Uterus (tissue), 2 donors: ENCODE measurements at regions not wholly inside any gene's neighbourhood (a gene's known extent, or its start where the extent isn't known, plus 50 kb on each side); places are given as distances from the start of the nearest gene placed in this dataset.

Experiments used
- CTCF ChIP-seq, 4 experiments: fragments of 200-600 bp in 2 of 4; fragments of 450-650 bp in 2 of 4; sonication (generic) in 2 of 4; IDR thresholded peaks; one replicate each; pipeline ENCODE4 v1.5.1; 2016 to 2019; ENCODE audit warnings: antibody characterized with exemption in 4 of 4, mild to moderate bottlenecking in 2 of 4, moderate library complexity in 1 of 4
- POLR2A ChIP-seq, 2 donors: fragments of 450-650 bp; IDR thresholded peaks; one replicate each; pipeline ENCODE4 v1.6.1; 2016; ENCODE audit warnings: antibody characterized with exemption in 2 of 2, mild to moderate bottlenecking in 1 of 2, moderate library complexity in 1 of 2

DNA sequence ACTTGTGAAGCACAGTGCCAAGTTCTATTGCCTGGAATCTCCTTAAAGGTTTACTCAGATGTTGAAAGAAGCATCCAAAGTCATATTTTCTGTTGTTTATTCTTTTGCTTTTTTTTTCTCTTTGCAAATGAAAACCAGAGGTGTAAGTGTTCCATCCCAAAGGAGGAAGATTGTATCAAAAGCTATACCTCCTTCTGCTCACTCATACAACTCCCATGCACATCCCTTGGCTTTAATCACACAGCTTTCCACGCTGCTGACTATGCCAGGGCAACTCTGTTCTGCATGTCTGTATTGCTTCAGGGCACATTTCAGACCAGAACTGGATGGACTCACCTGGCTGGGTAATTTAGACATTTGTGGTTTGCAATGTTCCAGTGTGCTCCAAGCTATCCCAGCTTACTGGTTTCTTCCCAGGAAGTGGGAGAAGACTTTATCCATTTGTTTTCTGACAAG is 399.6 kb upstream of the TBL1XR1 start:
- TF ChIP-seq CTCF (IDR thresholded peaks at IDR 0.05) (no peak), POLR2A (IDR thresholded peaks at IDR 0.05) (no peak)
